Cerebellar nuclear complex (tissue), 1 donor: ENCODE measurements at regions not wholly inside any gene's neighbourhood (a gene's known extent, or its start where the extent isn't known, plus 50 kb on each side); places are given as distances from the start of the nearest gene placed in this dataset.
"Not testable (repeated sequence)": the region's sequence is repeated elsewhere in the genome, so short reads cannot be mapped to it uniquely, and the experiment has no call there.

Experiments used
- DNase-seq, 2 experiments: peaks; one replicate each; lab custom pipeline; 2025; lab: John Stamatoyannopoulos, UW

DNA sequence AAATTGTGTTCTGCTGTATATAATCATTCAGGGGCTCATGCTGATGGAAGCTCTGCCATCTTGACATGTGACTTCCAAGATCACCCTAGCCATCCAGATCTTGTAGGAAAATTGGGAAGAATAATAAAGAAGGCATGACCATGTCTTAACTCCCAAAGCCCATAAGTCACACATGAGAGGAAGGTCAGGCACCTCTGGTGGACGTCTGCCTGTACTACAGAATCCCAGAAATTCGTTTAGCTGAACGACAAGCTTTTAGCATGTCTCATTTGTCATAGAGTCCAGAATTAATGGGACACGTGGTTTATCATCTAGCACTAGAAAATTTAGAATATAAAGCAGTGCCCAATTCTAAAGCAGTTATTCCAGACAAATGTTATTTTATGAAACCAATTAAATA lies 212.7 kb downstream of the CENPC start:
- DNase-seq, result no peak

DNA sequence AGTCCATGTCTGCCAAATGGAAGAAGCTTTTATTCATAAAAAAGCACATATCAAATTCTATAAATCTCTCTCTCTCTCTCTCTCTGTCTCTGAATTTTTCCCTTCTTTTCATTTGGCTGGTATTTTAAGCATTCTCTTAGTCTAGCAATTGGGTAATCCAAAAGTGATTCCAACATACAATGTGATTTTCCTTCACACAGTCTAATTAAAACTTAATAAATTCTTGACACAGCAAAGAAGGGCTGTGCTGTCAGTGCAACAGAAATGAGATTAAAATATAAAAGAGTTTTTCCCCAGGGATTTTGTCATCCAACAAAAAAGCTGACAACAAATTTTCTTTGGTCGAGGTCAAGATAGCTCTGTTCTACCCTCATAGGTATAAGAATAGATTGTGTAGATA lies 216.9 kb downstream of the CENPC start:
- no peak for DNase-seq

DNA sequence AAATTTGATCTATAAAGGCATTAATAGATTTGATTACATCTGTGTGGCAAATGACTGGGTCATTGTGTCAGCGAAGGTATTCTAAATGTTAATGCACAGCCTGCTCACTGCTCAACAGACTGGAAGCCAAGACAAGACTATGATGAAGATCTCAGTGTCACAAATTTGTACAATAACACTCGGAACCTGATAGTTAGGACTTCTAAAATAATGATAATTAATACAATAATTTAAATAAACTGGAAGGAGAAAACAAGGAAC lies 217.4 kb downstream of the CENPC start:
- no peak for DNase-seq

DNA sequence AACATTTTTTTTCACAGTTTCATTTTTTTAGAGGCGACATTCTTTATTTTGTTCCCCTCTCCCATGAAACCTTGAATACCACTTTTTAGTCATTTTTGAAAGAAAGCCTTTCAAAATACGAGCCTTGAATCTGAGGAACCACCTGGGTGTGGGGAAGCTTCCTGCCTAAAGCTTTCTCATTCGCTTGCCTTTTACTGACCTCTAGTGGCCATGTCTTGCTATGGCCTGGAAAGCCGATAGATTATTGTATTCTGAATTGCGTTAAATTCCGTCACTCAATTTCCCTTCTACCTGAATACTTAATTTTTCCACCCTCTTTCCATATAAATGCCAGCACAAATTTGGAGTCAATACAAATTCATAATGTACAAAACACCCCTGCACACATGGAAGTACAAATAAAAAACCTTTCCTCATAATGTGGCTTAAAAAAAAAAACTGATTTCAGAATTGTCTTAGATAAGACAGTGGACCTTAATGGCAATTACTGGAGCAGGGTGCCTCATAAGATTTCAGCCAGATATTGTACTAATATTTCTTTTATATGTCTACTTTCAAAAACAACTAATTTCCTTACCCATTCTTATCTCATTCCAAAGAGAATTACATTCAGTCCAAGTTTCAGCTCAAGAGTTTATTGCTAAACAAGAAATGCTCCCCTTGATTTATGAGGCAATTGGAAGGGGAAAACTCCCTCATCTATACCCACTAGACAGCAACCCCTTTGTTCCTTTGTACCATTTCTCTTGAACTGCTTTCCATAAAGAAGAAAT lies 217.9 kb downstream of the CENPC start:
- no peak for DNase-seq

DNA sequence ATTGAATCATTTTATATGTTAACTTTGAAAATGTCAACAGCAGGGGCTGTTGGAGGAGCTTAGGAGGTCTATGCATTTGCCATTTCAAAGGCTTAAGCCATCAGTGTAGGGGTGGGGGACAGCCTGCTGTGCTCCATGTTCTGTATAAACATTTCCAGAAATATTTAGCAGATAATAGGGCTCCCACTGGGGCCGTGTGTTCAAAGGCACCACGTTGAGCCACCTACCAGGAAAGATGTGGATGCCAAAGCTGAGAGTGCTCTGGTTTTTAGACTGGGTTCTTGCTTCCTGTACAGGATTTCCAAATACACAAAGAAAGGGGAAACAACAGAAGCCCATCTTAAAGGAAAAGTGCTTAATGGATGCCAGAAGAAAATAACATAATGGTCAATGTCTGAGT lies 219.5 kb downstream of the CENPC start:
- no peak for DNase-seq

DNA sequence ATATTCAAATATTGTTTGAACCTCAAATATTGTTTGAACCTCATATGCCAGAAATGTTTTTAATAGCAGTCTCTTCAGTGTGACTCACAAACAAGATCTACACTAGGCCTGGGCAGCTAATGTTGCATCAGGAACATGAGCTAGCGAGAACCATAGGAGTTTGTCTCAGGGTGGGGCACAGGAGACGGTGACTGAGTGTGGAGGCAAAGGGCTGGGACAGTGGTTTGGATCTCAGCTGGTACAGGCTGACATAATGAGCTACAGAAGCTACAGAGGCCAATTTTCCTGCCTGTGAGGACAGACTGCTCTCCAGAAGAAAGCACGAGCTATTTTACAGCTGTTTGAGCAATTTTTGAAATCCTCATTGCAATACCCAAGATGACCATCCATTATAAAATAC lies 224.7 kb downstream of the CENPC start:
- DNase-seq, result no peak

DNA sequence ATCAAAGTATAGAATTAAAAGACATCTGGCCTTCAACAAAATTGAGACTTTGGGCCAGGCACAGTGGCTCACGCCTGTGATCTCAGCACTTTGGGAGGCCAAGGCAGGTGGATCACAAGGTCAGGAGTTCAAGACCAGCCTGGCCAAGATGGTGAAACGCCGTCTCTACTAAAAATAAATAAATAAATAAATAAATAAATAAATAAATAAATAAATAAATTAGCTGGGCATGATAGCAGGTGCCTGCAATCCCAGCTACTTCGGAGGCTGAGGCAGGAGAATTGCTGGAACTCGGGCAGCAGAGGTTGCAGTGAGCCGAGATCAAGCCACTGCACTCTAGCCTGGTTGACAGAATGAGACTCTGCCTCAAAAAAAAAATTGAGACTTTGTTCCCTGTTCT lies 225.7 kb downstream of the CENPC start:
- not testable (repeated sequence) for DNase-seq

DNA sequence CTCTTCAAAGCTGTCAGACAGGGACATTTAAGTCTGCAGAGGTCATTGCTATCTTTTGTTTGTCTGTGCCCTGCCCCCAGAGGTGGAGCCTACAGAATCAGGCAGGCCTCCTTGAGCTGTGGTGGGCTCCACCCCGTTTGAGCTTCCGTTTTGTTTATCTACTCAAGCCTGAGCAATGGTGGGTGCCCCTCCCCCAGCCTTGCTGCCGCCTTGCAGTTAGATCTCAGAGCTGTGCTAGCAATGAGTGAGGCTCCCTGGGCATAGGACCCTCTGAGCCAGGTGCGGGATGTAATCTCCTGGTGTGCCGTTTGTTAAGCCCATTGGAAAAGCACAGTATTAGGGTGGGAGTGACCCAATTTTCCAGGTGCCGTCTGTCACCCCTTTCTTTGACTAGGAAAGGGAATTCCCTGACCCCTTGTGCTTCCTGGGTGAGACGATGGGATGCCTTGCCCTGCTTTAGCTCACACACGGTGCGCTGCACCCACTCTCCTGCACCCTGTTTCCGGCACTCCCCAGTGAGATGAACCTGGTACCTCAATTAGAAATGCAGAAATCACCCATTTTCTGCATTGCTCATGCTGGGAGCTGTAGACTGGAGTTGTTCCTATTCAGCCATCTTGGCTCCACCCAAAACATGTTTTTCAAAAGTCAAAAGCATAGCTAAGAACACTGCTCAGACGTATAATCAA lies 244.7 kb downstream of the CENPC start:
- not testable (repeated sequence) for DNase-seq

DNA sequence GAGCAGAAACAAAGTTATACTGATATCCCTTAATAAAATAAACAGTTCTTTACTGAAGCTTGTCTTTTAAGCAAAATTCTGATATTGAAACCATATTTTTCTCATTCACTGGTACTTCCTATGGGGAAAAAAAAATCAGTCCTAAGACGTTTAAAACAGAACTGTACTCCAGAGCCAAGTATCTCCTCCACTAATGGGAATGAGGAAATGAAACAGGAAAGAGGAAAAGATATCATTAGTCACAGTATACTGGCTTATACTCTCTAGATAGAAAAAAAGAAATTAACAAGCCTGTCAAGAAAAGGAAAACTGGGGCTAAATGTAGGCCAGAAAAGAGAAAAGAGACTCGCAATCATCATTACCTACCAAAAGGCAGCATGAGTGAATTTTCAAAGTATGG lies 252.7 kb downstream of the CENPC start:
- no peak for DNase-seq

DNA sequence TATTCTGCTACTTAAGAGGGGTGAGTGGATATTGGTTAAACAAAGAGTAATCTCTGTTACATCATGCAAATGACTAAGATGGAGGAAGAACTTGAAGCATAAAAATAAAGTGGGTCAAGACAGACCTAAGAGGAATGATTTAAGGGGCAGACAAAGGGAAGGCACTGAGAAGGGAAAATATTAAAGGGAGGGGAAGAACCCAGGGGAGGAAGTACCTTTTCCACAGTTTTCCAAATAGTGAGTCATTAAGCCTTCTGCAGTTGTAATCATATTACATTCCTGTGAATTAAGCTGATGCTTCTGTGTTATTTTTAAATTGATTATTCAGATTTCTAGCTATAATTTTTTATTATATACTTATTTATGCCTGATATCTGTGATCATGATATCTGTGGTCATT lies 253.3 kb downstream of the CENPC start:
- no peak for DNase-seq

DNA sequence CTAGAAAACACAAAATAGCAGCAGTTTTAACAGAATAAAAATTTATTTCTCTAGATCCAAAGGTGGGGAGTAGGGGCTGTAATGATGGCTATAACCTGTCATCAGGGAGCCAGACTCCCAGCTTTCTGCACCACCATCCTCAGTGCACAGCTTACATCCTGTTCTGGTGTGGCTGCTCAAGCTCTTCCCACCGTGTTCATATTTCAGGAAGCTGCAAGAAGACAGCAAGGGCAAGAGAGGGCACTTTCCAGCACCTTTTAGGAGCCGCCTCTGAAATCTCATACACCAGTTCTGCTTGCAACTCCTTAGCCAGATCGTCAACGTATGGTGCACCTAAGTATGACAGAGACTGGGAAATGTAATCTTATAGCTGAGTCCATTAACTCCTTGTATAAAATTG lies 253.7 kb downstream of the CENPC start:
- no peak for DNase-seq

DNA sequence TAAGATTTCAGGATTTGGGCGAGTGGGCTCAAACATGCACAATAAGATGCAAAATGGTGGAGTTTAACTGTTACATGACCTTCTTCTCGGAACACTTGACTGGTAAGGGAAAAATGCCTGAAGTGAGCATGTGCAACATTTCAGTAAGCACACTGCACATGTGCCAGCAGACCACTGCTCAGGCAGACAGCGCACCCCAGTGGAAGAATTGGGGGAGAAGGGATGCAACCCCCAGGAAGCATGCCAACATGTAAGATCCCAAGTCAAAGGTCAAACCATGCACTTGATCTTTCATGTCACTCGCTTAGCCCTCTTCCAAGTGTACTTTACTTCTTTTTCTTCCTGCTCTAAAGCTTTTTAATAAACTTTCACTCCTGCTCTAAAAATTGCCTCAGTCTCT lies 256.3 kb downstream of the CENPC start:
- DNase-seq, result no peak

DNA sequence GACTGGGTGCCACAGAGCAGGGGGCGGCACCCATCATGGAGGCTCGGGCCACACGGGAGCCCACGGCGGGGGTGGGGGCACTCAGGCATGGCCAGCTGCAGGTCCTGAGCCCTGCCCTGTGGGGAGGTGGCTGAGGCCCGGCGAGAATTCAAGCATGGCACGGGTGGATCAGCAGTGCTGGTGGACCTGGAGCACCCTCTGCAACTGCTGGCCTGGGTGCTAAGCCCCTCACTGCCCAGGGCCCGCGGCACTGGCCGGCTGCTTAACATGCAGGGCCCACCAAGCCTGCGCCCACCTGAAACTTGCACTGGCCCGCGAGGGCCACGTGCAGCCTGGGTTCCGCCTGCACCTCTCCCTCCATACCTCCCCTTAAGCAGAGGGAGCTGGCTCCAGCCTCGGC lies 258.6 kb downstream of the CENPC start:
- DNase-seq, result no peak

DNA sequence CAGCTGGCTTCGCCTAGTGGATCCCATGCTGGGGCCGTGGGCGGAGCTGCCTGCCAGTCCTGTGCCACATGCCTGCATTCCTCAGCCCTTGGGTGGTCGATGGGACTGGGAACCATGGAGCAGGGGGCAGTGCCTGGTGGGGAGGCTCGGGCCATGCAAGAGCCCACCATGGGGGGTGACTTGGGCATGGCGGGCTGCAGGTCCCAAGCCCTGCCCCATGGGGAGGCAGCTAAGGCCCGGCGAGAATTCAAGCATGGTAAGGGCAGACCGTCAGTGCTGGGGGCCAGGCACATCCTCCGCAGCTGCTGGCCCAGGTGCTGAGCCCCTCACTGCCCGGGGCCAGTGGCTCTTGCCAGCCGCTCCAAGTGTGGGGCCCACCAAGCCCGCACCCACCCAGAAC lies 262.6 kb downstream of the CENPC start:
- DNase-seq, result no peak

DNA sequence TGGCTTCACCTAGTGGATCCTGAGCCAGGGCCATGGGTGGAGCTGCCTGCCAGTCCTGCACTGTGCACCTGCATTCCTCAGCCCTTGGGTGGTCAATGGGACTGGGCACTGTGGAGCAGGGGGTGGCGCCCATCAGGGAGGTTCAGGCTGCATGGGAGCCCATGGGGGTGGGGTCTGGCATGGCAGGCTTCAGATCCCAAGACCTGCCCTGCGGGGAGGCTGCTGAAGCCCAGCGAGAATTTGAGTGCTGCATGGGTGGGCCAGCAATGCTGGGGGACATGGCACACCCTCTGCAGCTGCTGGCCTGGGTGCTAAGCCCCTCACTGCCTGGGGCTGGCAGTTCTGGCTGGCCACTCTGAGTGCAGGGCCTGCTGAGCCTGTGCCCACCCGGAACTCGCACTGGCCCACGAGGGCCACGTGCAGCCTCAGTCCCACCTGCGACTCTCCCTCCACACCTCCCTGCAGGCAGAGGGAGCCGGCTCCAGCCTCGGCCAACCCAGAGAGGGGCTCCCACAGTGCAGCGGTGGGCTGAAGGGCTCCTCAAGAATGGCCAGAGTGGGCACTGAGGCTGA lies 270.0 kb downstream of the CENPC start:
- no peak for DNase-seq

DNA sequence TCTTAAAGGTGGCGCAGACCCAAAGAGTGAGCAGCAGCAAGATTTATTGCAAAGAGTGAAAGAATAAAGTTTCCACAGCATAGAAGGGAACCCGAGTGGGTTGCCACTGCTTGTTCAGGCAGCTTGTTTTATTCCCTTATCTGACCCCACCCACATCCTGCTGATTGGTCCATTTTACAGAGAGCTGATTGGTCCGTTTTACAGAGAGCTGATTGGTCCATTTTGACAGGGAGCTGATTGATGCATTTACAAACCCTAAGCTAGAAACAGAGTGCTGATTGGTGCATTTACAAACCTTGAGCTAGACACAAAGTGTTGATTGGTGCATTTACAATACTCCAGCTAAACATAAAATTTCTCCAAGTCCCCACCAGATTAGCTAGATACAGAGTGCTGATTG lies 270.6 kb downstream of the CENPC start:
- not testable (repeated sequence) for DNase-seq

DNA sequence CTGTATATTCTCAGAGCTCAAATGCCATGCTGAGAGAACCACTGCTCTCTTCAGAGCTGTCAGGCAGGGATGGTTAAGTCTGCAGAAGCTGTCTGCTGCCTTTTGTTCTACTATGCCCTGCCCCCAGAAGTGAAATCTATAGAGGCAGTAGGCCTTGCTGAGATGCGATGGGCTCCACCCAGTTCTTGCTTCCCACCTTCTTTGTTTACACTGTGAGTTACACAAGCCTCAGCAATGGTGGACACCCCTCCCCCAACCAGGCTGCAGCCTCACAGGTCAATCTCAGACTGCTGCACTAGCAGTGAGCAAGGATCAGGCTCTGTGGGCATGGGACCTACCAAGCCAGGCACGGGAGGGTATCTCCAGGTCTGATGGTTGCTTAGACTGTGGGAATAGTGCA lies 271.6 kb downstream of the CENPC start:
- DNase-seq, result no peak

DNA sequence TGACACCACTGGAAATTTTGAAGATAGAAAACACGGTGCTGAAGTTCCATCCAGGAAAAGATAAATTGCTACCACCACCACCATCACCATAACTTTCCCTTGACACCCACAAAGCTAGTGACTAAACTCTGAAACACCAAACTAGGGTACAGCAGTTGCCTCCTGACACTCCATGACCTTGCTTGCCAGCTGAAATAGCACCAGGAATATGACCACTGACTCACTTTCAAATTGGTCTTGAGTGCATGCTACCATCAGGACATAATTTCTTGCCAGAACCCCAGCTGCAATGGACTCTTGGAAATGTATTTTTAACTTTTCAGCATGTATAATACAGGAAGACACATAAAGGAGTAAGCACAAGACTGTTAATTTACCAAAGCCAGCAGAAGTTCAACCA lies 283.3 kb downstream of the CENPC start:
- no peak for DNase-seq

DNA sequence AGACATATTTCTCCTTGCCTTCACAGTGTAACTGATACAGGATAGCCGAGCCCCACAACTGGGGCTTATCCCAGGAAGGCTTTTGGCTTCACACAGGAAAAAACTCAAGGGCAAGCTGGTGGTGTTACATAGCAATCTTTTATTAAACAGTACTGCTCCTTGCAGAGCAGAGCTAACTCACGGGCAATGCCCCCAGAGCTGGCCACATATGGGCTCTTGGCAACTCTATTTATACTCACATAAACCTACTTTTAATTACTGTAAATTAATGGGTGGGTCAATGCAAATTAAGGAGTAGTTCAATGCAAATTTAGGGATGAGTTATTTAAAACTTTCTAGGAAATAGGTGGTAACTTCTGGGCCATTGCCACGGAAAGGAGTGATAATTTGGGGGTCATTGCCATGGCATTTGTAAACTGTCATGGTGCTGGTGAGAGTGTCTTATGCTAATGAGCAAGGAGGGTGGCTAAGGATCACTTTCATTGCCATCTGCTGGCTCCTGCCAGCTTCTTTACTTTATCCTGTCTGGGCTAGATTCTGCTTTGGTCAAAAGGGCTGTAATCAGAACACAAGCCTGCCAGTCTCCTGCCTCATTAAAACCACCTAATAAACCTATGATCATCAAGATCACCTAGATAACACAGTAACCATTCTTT lies 288.8 kb downstream of the CENPC start:
- no peak for DNase-seq

DNA sequence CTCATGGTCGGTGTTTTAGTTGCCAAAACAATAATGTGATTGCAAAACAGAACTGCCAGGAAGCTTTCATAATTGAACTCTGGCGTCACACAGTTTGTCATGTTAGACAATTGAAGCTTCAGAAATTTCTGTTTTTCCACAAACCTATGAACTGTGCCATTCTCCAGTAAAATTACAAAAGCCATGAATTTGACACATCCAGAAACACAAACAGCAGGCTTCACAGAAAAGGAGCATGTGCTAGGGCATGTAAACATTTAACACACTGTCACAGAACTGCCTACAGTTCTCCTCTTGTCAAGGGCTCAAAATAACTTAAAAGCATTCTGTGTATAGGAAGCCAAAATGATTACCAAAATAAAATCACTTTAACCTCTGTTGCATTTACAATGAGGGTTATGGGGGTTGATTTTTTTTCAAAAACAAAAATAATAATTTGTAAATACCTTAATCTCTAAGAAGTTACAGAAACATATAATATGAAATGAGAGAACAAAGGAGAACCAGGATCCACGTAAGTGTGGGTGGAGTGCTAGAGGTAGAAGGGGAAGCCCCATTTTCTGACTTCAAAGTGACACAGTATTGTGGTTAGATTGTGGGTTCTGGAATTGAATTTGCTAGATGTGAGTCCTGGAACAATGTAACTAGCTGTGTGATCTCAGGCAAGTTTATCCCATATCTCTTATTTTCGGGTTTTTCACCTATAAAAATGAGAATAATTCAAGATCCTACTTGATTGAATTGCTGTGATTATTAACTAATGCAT lies 295.0 kb downstream of the CENPC start:
- DNase-seq, result no peak

DNA sequence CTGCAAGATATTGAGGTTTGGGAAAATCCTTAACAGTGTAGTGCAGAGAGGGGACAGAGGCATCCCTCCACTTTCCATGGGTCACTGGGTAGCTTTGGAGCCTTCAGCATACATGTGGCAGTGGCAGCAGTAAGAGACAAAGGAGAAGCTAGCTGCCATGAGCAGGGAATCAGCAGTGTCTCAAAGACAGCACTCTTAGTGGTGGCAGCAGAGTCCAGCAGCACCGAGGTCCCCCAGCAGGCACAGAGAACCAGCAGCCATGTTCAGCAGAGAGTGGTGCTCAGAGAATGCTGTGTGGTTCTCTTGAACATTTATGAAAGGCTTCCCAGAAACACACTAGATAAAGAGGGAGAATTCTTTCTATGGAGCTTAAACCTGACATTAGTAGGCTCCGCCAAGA lies 308.5 kb downstream of the CENPC start:
- DNase-seq, result no peak

DNA sequence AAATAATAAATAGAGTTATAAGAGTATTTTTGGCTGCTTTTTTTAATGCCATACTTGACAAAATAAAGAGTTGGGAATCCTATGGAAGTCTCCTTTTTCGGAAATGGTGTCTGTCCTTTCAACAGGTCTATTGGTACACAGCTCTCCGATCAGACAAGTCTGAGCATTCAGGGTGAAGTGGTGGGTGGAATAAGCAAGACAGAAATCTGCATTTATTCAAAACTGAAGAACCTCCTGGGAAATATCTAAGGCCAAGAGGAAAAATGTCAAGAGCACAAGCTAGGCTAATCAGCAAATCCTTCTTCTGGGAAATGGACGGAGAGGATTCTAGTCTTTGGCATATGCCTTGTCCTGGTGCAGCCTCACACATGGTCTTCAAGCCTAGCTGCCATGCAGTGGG lies 309.0 kb downstream of the CENPC start:
- DNase-seq, result no peak

DNA sequence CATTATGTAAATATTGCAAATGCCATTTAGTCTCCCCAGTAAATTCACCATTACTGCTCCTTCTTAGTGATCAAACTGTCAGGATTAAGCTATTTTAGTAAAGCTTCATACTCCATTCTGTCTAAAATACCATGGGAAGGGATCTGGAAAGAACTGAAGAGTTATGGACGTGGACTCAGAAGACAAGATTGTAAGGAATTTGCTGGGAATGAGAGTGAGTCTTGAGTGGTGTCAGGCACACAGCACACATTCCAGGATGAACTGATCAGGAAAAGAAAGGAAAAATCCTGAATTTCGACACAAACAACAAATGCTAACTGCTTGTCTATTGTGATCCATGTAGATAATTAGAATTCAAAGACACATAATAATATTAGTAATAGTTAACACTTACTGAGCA lies 311.0 kb downstream of the CENPC start:
- no peak for DNase-seq
